Spleen (tissue), 11 donors: ENCODE measurements at regions not wholly inside any gene's neighbourhood (a gene's known extent, or its start where the extent isn't known, plus 50 kb on each side); places are given as distances from the start of the nearest gene placed in this dataset.

Experiments used
- DNase-seq: peaks from one replicate; pipeline ENCODE4 v3.0.0-alpha.2; 2020
- H3K27ac ChIP-seq, 8 donors: fragments of 200-600 bp; sonication (generic) in 7 of 8; 1 replicate in 4 of 8; 2 replicates in 4 of 8; pipeline versions ENCODE4 v1.5.0 to v1.8.0; 2016 to 2021; ENCODE audit warnings: inconsistent platforms in 4 of 8, mild to moderate bottlenecking in 4 of 8, moderate library complexity in 1 of 8
- H3K27me3 ChIP-seq, 7 donors: fragments of 200-600 bp; sonication (generic) in 6 of 7; replicated peaks in 1 of 7; 1 replicate in 4 of 7; 2 replicates in 3 of 7; pipeline versions ENCODE4 v1.5.0 to v1.8.0; 2016 to 2021; ENCODE audit warnings: inconsistent platforms in 3 of 7, mild to moderate bottlenecking in 1 of 7
- H3K36me3 ChIP-seq, 6 donors: fragments of 200-600 bp; sonication (generic) in 5 of 6; 1 replicate in 4 of 6; 2 replicates in 2 of 6; pipeline versions ENCODE4 v1.5.0 to v1.8.0; 2016 to 2021; ENCODE audit warnings: inconsistent platforms in 2 of 6
- H3K4me1 ChIP-seq, 6 donors: fragments of 200-600 bp; sonication (generic) in 5 of 6; 1 replicate in 3 of 6; 2 replicates in 3 of 6; pipeline versions ENCODE4 v1.5.0 to v1.8.0; 2016 to 2021; ENCODE audit warnings: inconsistent platforms in 3 of 6
- H3K4me3 ChIP-seq, 8 donors: fragments of 200-600 bp; sonication (generic) in 7 of 8; 1 replicate in 4 of 8; 2 replicates in 4 of 8; pipeline versions ENCODE4 v1.5.0 to v1.8.0; 2016 to 2021; ENCODE audit warnings: inconsistent platforms in 4 of 8, mild to moderate bottlenecking in 4 of 8, moderate library complexity in 2 of 8
- H3K9me3 ChIP-seq, 8 donors: fragments of 200-600 bp; sonication (generic) in 7 of 8; 1 replicate in 4 of 8; 2 replicates in 4 of 8; pipeline versions ENCODE4 v1.5.0 to v1.8.0; 2016 to 2021; ENCODE audit warnings: inconsistent platforms in 4 of 8
- POLR2A ChIP-seq, 3 donors: fragments of 450-650 bp; IDR thresholded peaks; one replicate each; pipeline ENCODE4 v1.5.1; 2017; ENCODE audit warnings: antibody characterized with exemption in 3 of 3, mild to moderate bottlenecking in 1 of 3
- POLR2AphosphoS5 ChIP-seq, 3 donors: sonication (generic); formaldehyde crosslinking; IDR thresholded peaks; one replicate each; pipeline ENCODE4 v1.5.1; 2017; ENCODE audit warnings: antibody characterized with exemption in 3 of 3
- WGBS, 5 donors: extraction: QIAGEN DNeasy Blood & Tissue Kit in 3 of 5; methylation state at CpG; one replicate each; pipeline versions ENCODE4 v1.1.5 to v1.1.7; 2013 to 2018; 5-methylcytosine and 5-hydroxymethylcytosine counted together
- intact Hi-C: fragments of 100-400 bp; cut with DNase I; formaldehyde crosslinking; loops from one replicate; pipeline ENCODE4 v1.15.0; 2023; ENCODE audit warnings: low total_unique reads
- TF ChIP-seq, protein P1 (sequence below), 11 experiments: fragments of 200-600 bp in 7 of 11; fragments of 450-650 bp in 4 of 11; sonication (generic) in 4 of 11; IDR thresholded peaks in 8 of 11; conservative IDR thresholded peaks in 3 of 11; 1 replicate in 7 of 11; 2 replicates in 4 of 11; pipeline versions ENCODE4 v1.4.0 to v1.8.0; 2016 to 2021; ENCODE audit warnings: antibody characterized with exemption in 11 of 11, inconsistent platforms in 4 of 11, mild to moderate bottlenecking in 1 of 11
- donor health status: healthy with polysubstance abuse.
- donor health status: DM: no; HTN: no; CAD: no; lungs with moderate emphysema.
- donor health status: DM: no; HTN: no; CAD: no.
- donor health status: Bipolar disorder and iron deficiency.
- donor health status: healthy.
- donor health status: DM: no; HTN: no; CAD: no.
- donor health status: DM: yes; HTN: yes; CAD: no.

DNA sequence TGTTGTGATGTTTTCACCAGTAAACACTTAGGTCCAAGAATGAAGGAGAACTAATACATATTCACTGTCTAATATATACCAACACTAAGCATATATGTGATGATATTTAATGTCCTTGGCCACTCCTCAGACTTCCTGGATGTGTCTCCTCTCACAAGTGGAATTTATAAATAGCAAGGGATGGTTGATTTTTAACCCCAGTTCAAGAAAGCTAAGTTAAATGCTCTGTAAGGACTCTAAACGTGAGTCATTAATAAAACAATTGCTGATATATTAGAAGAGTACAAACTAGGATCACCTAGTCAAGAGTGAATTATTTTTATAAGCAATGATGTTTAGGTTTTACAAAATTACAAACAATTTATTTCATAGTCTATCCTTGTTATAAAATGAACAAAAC lies 355.9 kb upstream of the TMEM229A start:
- 52 to 72% (median 64%) methylated on average over 1 of the region's 1 CpG for WGBS, 5 donors
- no peak for DNase-seq
- H3K27me3 ChIP-seq = no peaks in the 10 kb centered on the region
- TF ChIP-seq POLR2A (IDR thresholded peaks at IDR 0.05) (no peak), POLR2AphosphoS5 (IDR thresholded peaks at IDR 0.05) (no peak)
- TF ChIP-seq, protein P1, sequence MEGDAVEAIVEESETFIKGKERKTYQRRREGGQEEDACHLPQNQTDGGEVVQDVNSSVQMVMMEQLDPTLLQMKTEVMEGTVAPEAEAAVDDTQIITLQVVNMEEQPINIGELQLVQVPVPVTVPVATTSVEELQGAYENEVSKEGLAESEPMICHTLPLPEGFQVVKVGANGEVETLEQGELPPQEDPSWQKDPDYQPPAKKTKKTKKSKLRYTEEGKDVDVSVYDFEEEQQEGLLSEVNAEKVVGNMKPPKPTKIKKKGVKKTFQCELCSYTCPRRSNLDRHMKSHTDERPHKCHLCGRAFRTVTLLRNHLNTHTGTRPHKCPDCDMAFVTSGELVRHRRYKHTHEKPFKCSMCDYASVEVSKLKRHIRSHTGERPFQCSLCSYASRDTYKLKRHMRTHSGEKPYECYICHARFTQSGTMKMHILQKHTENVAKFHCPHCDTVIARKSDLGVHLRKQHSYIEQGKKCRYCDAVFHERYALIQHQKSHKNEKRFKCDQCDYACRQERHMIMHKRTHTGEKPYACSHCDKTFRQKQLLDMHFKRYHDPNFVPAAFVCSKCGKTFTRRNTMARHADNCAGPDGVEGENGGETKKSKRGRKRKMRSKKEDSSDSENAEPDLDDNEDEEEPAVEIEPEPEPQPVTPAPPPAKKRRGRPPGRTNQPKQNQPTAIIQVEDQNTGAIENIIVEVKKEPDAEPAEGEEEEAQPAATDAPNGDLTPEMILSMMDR (IDR thresholded peaks at IDR 0.05 in 8 of 11, conservative IDR thresholded peaks at IDR 0.05 in 3 of 11) = no peak
- H3K9me3 ChIP-seq = no peaks in the 10 kb centered on the region
- no peaks in the 10 kb centered on the region for H3K36me3 ChIP-seq
- H3K4me1 ChIP-seq = no peaks in the 10 kb centered on the region
- no peak overlapping the region for H3K4me3 ChIP-seq
- intact Hi-C loops = no loop called here
- H3K27ac ChIP-seq = no peak overlapping the region

DNA sequence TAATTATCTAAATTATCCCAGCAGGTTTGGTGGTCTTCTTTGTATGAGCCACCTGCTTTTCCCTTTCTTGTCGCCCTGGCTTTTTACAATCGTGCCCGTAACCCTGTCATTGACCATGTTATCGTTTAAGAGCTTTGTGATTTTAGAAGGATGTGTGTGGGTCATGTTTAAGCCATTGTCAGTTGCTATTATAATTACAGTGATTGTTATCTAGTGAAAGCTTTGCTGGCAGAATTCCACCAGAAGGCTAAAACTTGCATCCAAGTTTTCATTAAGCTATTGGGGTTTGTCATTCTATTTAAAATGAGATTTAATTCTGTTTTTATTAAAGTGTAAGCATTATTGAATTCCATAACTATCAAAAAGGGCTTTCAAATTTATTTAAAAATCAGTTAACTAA lies 354.2 kb upstream of the TMEM229A start:
- intact Hi-C loops = no loop called here
- H3K27ac ChIP-seq = no peak overlapping the region
- H3K9me3 ChIP-seq = peaks cover 0 to under 1% (median 0%) of the 10 kb centered on the region in 8 donors
- 62 to 80% (median 77%) methylated on average over 4 of the region's 4 CpGs for WGBS, 5 donors
- no peak overlapping the region for H3K4me3 ChIP-seq
- no peaks in the 10 kb centered on the region for H3K27me3 ChIP-seq
- TF ChIP-seq, protein P1 (IDR thresholded peaks at IDR 0.05 in 8 of 11, conservative IDR thresholded peaks at IDR 0.05 in 3 of 11) = no peak
- TF ChIP-seq POLR2A (IDR thresholded peaks at IDR 0.05) = no peak
- TF ChIP-seq POLR2AphosphoS5 (IDR thresholded peaks at IDR 0.05) = no peak
- no peaks in the 10 kb centered on the region for H3K4me1 ChIP-seq
- H3K36me3 ChIP-seq = no peaks in the 10 kb centered on the region
- DNase-seq = no peak

DNA sequence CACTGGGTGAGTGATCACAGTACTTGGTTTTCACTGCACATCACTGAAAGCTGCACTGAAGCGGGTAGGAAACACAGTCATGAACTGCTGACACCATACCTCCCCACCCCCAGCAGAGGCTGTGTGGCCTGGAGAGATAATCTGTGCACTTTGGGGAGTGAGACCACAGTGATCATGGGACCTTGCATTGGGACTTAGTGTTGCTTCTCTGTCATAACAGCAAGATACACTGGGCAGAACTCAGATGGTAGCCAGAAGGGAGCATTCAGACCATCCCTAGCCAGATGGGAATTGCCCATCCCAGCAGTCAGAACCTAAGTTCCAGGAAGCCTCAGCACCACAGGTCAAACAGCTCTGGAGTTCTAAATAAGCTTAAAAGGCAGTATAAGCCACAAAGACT lies 346.4 kb upstream of the TMEM229A start:
- intact Hi-C loops = no loop called here
- WGBS, 5 donors = 71 to 100% (median 88%) methylated on average over 1 of the region's 1 CpG

DNA sequence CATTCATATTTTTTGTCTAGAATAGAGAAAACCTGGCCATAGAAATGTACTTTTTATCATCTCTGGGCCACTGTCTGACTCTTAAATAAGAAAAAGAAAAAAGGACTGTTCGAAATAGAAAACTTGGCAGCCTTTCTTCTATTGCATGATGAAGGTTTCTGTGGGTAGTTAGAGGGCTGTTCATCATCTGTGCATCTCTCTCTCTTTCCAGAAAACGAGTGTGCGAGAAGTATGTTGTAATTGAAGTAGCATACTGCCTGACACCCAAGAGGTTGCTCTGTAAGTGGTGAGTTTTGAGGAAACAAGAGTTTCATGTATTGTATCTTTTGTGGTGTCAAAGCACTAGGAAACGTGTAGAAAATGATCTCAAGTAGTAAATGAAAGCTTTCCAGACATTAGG lies 343.2 kb upstream of the TMEM229A start:
- WGBS, 5 donors = 54 to 69% (median 59%) methylated on average over 4 of the region's 4 CpGs
- Histone ChIP-seq H3K27me3 (no peaks in the 10 kb centered on the region), H3K36me3 (no peaks in the 10 kb centered on the region), H3K9me3 (peaks cover 0 to 9% (median 0%) of the 10 kb centered on the region in 8 donors), H3K4me3 (no peak overlapping the region), H3K27ac (no peak overlapping the region), H3K4me1 (no peaks in the 10 kb centered on the region)
- DNase-seq = no peak
- intact Hi-C loops = no loop called here
- TF ChIP-seq, protein P1 (IDR thresholded peaks at IDR 0.05 in 8 of 11, conservative IDR thresholded peaks at IDR 0.05 in 3 of 11) = no peak
- TF ChIP-seq POLR2AphosphoS5 (IDR thresholded peaks at IDR 0.05) = no peak

More for the DNA sequence above, 346.4 kb upstream of the TMEM229A start:
- DNase-seq = no peak
- peaks cover 0 to 11% (median 0%) of the 10 kb centered on the region in 8 donors for H3K9me3 ChIP-seq
- no peak overlapping the region for H3K27ac ChIP-seq
- H3K4me1 ChIP-seq = no peaks in the 10 kb centered on the region
- H3K4me3 ChIP-seq = no peak overlapping the region
- H3K27me3 ChIP-seq = no peaks in the 10 kb centered on the region
- no peak for TF ChIP-seq POLR2A (IDR thresholded peaks at IDR 0.05)
- H3K36me3 ChIP-seq = no peaks in the 10 kb centered on the region

DNA sequence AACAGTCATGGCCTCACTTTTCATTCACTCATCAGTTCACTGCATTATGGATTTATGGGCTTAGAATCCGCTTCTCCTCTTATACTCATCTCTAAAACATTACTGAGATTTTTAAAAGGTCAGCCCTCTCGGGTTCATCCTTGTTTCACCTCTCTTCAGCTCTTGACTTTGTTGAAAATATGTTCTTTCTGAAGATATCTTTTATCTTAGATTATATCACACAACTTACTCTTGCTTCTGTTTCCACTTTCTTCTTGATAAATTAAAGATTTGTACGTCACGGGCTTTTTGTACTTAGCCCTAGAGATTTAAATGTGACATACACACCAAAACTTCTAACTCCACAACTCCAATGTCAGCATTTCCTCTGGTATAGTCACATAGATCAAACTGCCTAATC lies 342.5 kb upstream of the TMEM229A start:
- H3K4me1 ChIP-seq = no peaks in the 10 kb centered on the region
- WGBS, 5 donors = 70 to 88% (median 81%) methylated on average over 4 of the region's 4 CpGs
- peaks cover 0 to 3% (median 0%) of the 10 kb centered on the region in 8 donors for H3K9me3 ChIP-seq
- no peaks in the 10 kb centered on the region for H3K36me3 ChIP-seq
- intact Hi-C loops = no loop called here
- H3K27me3 ChIP-seq = no peaks in the 10 kb centered on the region
- DNase-seq = no peak
- TF ChIP-seq, protein P1 (IDR thresholded peaks at IDR 0.05 in 8 of 11, conservative IDR thresholded peaks at IDR 0.05 in 3 of 11) = no peak
- no peak for TF ChIP-seq POLR2AphosphoS5 (IDR thresholded peaks at IDR 0.05)
- no peak for TF ChIP-seq POLR2A (IDR thresholded peaks at IDR 0.05)
- no peak overlapping the region for H3K27ac ChIP-seq
- H3K4me3 ChIP-seq = no peak overlapping the region
